Neutrophil (primary cell): ENCODE measurements at regions not wholly inside any gene's neighbourhood (a gene's known extent, or its start where the extent isn't known, plus 50 kb on each side); places are given as distances from the start of the nearest gene placed in this dataset.

Experiments
- H3K27ac ChIP-seq: fragments of 200-600 bp; sonication (generic); 2 replicates; pipeline ENCODE4 v1.5.1; 2016; ENCODE audit warnings: mild to moderate bottlenecking, moderate library complexity
- H3K27me3 ChIP-seq: fragments of 200-600 bp; sonication (generic); 2 replicates; pipeline ENCODE4 v1.6.0; 2016; ENCODE audit warnings: mild to moderate bottlenecking
- H3K36me3 ChIP-seq: fragments of 200-600 bp; sonication (generic); 2 replicates; pipeline ENCODE4 v1.5.1; 2017
- H3K4me1 ChIP-seq, 2 experiments: fragments of 200-600 bp in 1 of 2; sonication (generic) in 1 of 2; 1 replicate in 1 of 2; 2 replicates in 1 of 2; pipeline versions ENCODE4 v1.5.1 to v1.6.1; 2013 to 2016; ENCODE audit warnings: low read depth in 1 of 2, low read length in 1 of 2, mild to moderate bottlenecking in 1 of 2, moderate library complexity in 1 of 2; ENCODE audit not compliant: control insufficient read depth in 1 of 2, insufficient read depth in 1 of 2
- H3K4me3 ChIP-seq, 2 experiments: fragments of 200-600 bp in 1 of 2; sonication (generic) in 1 of 2; 1 replicate in 1 of 2; 2 replicates in 1 of 2; pipeline ENCODE4 v1.5.1; 2013 to 2016; ENCODE audit warnings: low read depth in 1 of 2, low read length in 1 of 2, mild to moderate bottlenecking in 1 of 2, moderate library complexity in 1 of 2
- H3K9me3 ChIP-seq: fragments of 200-600 bp; sonication (generic); 2 replicates; pipeline ENCODE4 v1.5.1; 2016
- CTCF ChIP-seq: fragments of 200-600 bp; sonication (generic); IDR thresholded peaks from 2 replicates; pipeline ENCODE4 v1.5.1; 2016; ENCODE audit warnings: antibody characterized with exemption

DNA sequence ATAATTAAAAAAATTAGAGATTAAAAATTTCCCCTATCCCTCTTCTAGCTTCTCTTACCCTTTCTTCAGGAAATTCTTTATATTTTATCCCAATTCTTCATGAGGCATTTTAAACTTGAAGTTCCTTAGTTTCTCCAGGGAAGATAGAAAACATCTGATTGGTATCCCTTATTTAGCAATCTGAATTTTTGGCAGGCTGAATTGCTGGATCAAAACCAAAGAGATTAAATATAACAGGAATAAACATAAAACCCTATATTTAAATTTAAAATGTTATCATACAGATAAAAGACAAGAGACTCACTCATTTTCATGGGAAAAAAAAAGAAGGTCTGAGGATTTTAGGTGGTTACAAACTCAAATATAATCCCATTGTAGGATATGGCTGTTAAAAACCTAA lies 204.2 kb downstream of the CHRM3 start:
- Histone ChIP-seq H3K27ac (no peak overlapping the region), H3K4me1 (no peaks in the 10 kb centered on the region), H3K4me3 (no peak overlapping the region), H3K27me3 (no peaks in the 10 kb centered on the region), H3K36me3 (no peaks in the 10 kb centered on the region), H3K9me3 (no peaks in the 10 kb centered on the region)
- TF ChIP-seq CTCF: no peak

- no peak overlapping the region for H3K27ac ChIP-seq
- TF ChIP-seq CTCF: no peak
- H3K4me1 ChIP-seq: no peaks in the 10 kb centered on the region
Measured at GRCh38 chr1:239593527-239593926, 207.2 kb downstream of the CHRM3 start.

DNA sequence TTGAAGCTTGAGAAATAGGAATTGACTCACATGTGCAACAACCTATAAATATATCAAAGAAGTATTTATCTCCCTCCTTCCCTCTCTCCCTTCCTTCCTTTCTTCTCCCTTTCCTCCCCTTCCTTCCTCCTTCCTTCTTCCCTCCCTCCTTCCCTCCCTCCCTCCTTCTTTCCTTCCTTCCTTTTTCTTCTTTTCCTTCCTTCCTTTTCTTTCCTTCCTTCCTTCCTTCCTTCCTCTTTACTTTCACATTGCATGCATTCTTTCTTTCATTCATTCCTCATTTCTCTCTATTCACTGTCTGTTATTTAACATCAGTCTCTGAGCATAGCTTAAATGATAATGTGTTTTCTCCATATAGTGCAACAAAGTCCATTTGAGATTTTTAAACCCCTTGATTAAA lies 214.2 kb downstream of the CHRM3 start:
- Histone ChIP-seq H3K36me3 (no peaks in the 10 kb centered on the region), H3K4me1 (no peaks in the 10 kb centered on the region), H3K27ac (no peak overlapping the region), H3K4me3 (no peak overlapping the region), H3K27me3 (no peaks in the 10 kb centered on the region), H3K9me3 (no peaks in the 10 kb centered on the region)
- TF ChIP-seq CTCF: no peak

More at GRCh38 chr1:239593527-239593926, 207.2 kb downstream of the CHRM3 start:
- Histone ChIP-seq H3K36me3 (no peaks in the 10 kb centered on the region), H3K9me3 (no peaks in the 10 kb centered on the region), H3K27me3 (no peaks in the 10 kb centered on the region), H3K4me3 (no peak overlapping the region)

GRCh38 chr1:239601108-239601507 lies 214.7 kb downstream of the CHRM3 start:
- Histone ChIP-seq H3K9me3 (no peaks in the 10 kb centered on the region), H3K27ac (no peak overlapping the region), H3K4me1 (no peaks in the 10 kb centered on the region), H3K27me3 (no peaks in the 10 kb centered on the region), H3K36me3 (no peaks in the 10 kb centered on the region), H3K4me3 (no peak overlapping the region)
- TF ChIP-seq CTCF: no peak

DNA sequence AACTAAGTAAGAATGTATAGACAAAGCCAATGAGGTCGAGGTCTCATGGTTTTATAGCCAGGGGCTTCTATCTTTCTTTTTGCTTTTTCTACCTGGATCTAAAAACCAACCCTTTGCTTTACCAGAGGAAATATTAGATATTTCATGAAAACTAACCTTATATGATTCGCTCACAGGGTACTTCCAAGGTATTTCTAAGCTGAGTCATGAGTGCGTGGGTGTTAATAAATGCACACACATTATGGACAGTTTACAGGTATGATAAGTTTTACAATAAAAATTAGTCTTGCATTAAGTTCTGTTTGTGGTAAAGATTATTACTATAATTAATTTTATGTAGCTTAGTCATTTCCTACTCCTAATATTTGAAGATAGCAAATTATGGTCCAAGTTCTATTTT lies 217.2 kb downstream of the CHRM3 start:
- H3K36me3 ChIP-seq: no peaks in the 10 kb centered on the region
- no peak overlapping the region for H3K4me3 ChIP-seq
- TF ChIP-seq CTCF: no peak
- no peaks in the 10 kb centered on the region for H3K9me3 ChIP-seq
- no peak overlapping the region for H3K27ac ChIP-seq
- no peaks in the 10 kb centered on the region for H3K4me1 ChIP-seq
- H3K27me3 ChIP-seq: no peaks in the 10 kb centered on the region

- Histone ChIP-seq H3K4me3 (no peak overlapping the region), H3K27me3 (no peaks in the 10 kb centered on the region), H3K36me3 (no peaks in the 10 kb centered on the region), H3K4me1 (no peaks in the 10 kb centered on the region), H3K27ac (no peak overlapping the region), H3K9me3 (no peaks in the 10 kb centered on the region)
- no peak for TF ChIP-seq CTCF
Measured at GRCh38 chr1:239606850-239607400, 220.6 kb downstream of the CHRM3 start.
